A549 (cell line): ENCODE measurements at regions not wholly inside any gene's neighbourhood (a gene's known extent, or its start where the extent isn't known, plus 50 kb on each side); places are given as distances from the start of the nearest gene placed in this dataset.

Experiments
- EP300 ChIP-seq, 2 experiments: fragments of >200 bp; sonication (Bioruptor Twin); formaldehyde crosslinking; IDR thresholded peaks; 2 replicates in 1 of 2; 3 replicates in 1 of 2; pipeline ENCODE4 v1.6.1; 2016 to 2017
- MYC ChIP-seq: IDR thresholded peaks from 2 replicates; pipeline ENCODE4 v1.6.1; 2012; ENCODE audit warnings: mild to moderate bottlenecking, inconsistent platforms, low read length, improper control_type of control experiment, borderline replicate concordance
- NPAS2 ChIP-seq: fragments of 250-450 bp; sonication (Bioruptor Pico); IDR thresholded peaks from 2 replicates; pipeline ENCODE4 v1.8.0; 2022; ENCODE audit warnings: mild to moderate bottlenecking, moderate library complexity, borderline replicate concordance
- POLR2A ChIP-seq: IDR thresholded peaks from 2 replicates; pipeline ENCODE4 v1.6.1; 2012; ENCODE audit warnings: mild to moderate bottlenecking, low read length
- POLR2AphosphoS2 ChIP-seq: conservative IDR thresholded peaks from 2 replicates; pipeline ENCODE4 v1.6.1; 2012; ENCODE audit warnings: low read length, improper control_type of control experiment, inconsistent platforms
- REST ChIP-seq: fragments of 200-600 bp; sonication (generic); IDR thresholded peaks from 2 replicates; pipeline ENCODE4 v1.6.1; 2016; ENCODE audit warnings: antibody characterized with exemption, mild to moderate bottlenecking, moderate library complexity
- USF2 ChIP-seq: fragments of 450-650 bp; IDR thresholded peaks from 2 replicates; pipeline ENCODE4 v1.6.1; 2014; ENCODE audit warnings: antibody characterized with exemption
- ZNF302 ChIP-seq: fragments of 250-450 bp; sonication (Bioruptor Pico); IDR thresholded peaks from 2 replicates; pipeline ENCODE4 v1.9.0; 2021; ENCODE audit warnings: inconsistent platforms, mild to moderate bottlenecking, moderate library complexity
- TF ChIP-seq, protein P1 (sequence below): fragments of >200 bp; sonication (Bioruptor Twin); formaldehyde crosslinking; IDR thresholded peaks from 3 replicates; pipeline ENCODE4 v1.5.1; 2016
- TF ChIP-seq, protein P2 (sequence below): IDR thresholded peaks from 2 replicates; pipeline ENCODE4 v1.6.1; 2012

- TF ChIP-seq, protein P1, sequence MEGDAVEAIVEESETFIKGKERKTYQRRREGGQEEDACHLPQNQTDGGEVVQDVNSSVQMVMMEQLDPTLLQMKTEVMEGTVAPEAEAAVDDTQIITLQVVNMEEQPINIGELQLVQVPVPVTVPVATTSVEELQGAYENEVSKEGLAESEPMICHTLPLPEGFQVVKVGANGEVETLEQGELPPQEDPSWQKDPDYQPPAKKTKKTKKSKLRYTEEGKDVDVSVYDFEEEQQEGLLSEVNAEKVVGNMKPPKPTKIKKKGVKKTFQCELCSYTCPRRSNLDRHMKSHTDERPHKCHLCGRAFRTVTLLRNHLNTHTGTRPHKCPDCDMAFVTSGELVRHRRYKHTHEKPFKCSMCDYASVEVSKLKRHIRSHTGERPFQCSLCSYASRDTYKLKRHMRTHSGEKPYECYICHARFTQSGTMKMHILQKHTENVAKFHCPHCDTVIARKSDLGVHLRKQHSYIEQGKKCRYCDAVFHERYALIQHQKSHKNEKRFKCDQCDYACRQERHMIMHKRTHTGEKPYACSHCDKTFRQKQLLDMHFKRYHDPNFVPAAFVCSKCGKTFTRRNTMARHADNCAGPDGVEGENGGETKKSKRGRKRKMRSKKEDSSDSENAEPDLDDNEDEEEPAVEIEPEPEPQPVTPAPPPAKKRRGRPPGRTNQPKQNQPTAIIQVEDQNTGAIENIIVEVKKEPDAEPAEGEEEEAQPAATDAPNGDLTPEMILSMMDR: no peak
- no peak for TF ChIP-seq MYC
- no peak for TF ChIP-seq ZNF302 (CRISPR knock-in tag)
- TF ChIP-seq REST: no peak
- TF ChIP-seq POLR2A: no peak
- TF ChIP-seq NPAS2 (CRISPR knock-in tag): no peak
- no peak for TF ChIP-seq POLR2AphosphoS2
- no peak for TF ChIP-seq EP300 (IDR thresholded peaks at IDR 0.05)
- TF ChIP-seq, protein P2, sequence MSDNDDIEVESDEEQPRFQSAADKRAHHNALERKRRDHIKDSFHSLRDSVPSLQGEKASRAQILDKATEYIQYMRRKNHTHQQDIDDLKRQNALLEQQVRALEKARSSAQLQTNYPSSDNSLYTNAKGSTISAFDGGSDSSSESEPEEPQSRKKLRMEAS: no peak
- no peak for TF ChIP-seq USF2
Observed at GRCh38 chr13:108526286-108526685, 103.1 kb upstream of the MYO16 start.
